Hematopoietic multipotent progenitor cell (in vitro differentiated cells): ENCODE measurements at regions not wholly inside any gene's neighbourhood (a gene's known extent, or its start where the extent isn't known, plus 50 kb on each side); places are given as distances from the start of the nearest gene placed in this dataset.
"Not testable (repeated sequence)": the region's sequence is repeated elsewhere in the genome, so short reads cannot be mapped to it uniquely, and the experiment has no call there.

ENCODE experiments used
- DNase-seq, 3 donors: peaks; one replicate each; pipeline ENCODE4 v3.0.0-alpha.2; 2011 to 2015; ENCODE audit warnings: low read depth in 2 of 3, low spot score in 2 of 3

DNA sequence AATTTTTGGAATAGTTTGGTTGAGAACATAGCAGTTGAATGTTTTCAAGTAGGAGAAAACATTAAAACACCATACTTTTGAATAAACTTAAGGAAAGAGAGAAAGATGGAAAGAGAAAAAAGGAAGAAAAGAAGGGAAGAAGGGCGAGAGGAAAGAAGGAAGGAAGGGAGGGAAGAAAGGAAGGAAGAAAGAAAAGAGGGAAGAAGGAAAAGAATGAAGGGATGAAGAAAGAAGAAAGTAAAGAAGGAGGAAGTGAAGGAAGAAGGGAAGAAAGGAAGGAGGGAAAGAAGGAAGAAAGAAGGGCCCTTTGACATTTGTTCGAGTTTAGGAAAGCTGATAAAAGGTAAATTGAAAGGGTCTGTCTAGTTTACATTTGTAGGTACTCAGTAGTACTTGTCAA, 482.7 kb downstream of the SIPA1L2 start:
- DNase-seq: no peak

GRCh38 chr1:232146514-232146913, 483.4 kb downstream of the SIPA1L2 start:
- no peak for DNase-seq

GRCh38 chr1:232145768-232146167, 484.2 kb downstream of the SIPA1L2 start:
- DNase-seq: no peak

DNA sequence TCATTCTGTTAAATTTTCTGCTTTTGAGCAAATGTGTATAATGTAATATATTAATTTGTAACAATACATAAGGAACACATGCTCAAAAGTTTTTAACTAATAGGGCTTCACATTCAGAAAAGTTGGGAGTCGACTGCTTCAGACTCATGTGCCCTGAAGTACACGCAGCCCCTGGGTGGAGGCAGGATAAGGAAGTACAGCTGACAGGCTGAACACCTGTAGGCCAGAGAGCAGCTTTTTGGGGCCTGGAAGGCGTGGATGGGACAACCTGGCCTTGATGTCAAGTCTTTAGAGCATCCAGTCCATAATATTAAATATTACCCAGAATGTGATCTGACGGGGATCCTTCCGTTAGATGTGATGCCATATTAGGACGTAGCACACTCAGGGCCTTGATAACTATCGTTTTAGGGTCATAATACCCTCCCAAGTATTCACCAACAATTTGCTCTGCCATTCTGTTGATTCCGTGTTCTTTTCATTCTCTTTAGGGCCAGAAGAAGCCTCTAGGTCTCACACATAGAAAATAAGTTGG, 485.2 kb downstream of the SIPA1L2 start:
- no peak for DNase-seq

- no peak for DNase-seq
Observed at GRCh38 chr1:232143315-232143886, 486.5 kb downstream of the SIPA1L2 start.

GRCh38 chr1:232142403-232143314, 487.3 kb downstream of the SIPA1L2 start:
- DNase-seq: no peak

GRCh38 chr1:232141167-232141448, 488.8 kb downstream of the SIPA1L2 start:
- not testable (repeated sequence) for DNase-seq

DNA sequence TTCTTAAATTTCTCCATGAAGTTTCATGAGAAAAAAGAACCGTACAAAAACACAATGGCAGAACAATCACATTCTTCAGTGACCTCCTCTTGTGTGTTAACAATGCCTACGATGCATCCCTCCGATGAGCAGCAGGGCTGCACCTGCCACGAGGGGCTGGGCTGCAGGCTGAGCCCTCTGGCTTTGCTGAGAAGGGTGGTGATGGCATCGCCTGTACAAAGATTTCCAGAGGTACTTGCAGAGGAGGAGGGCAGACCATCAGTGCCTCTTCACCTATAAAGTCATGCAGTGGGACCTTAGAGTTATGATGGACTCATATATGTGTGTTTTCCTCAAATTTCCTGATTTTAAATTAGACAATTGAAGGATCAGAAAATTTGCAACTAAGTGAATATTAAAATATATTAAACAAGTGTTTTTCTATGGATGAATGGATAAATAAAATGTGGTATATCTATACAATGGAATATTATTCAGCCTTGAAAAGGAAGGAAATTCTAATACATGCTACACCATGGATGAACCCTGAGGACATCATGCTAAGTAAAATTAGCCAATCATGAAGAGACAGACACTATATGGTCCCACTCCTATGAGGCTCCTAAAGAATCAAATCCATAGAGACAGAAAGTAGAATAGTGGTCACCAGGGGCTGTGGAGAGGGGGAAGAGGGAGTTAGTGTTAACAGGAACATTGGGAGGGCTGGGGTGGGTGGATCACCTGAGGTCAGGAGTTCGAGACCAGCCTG, 489.3 kb downstream of the SIPA1L2 start:
- DNase-seq: no peak

GRCh38 chr1:232139444-232139843, 490.5 kb downstream of the SIPA1L2 start:
- DNase-seq: no peak

DNA sequence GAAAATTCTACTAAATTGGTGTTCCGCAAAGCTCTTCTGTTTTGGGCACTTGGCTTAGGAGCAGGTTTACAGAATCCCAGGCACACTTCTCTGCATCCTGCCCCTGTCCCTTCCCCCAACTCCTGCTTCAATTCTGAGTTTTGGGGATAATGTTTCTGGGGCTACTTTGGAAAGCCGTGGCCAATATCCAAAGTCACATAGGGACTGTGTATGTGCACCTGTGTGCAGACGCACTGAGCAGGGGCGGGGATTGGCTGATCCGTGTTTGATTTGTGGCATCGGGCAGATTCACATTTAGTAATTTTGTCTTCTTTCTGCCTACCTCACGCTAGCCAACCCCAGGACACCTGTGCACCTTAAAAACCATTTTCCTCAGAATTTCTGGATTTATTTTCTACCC, 491.9 kb downstream of the SIPA1L2 start:
- no peak for DNase-seq

DNA sequence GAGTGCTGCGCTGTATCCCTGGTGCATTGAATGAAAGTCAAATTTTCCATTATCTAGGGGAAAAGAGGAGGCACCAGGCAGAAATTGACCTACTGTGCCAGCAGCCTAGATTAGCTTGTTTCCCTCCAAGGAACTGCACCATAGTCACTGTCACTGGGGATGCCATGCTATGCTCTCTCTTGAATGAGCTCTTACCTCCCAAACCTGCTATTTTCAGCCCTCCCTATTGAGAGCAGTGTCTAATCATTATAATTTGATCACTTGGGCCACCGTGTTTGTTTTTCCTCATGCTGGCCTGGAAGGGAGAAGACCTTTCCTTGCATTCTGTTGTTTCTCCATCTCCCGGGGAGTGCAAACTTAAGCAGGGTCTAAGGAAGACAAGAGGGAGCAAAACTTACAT, 492.9 kb downstream of the SIPA1L2 start:
- DNase-seq: no peak

- no peak for DNase-seq
Observed at GRCh38 chr1:232136136-232136535, 493.8 kb downstream of the SIPA1L2 start.

DNA sequence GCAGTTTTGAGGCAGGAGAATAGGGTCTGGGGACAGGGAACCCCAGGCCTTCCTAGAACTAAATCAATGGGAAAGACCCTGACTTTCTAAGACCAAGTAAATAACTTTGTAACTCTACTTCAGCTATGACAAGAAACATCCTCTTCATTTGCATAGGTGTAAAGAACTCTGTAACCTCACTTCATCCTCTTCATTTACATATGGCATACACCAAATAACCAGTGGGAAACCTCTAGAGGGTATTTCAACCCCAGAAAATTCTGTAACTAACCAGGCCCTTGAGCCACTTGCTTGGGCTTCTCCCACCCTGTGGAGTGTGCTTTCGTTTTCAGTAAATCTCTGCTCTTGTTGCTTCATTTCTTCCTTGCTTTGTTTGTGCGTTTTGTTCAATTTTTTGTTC, 495.6 kb downstream of the SIPA1L2 start:
- DNase-seq: no peak

DNA sequence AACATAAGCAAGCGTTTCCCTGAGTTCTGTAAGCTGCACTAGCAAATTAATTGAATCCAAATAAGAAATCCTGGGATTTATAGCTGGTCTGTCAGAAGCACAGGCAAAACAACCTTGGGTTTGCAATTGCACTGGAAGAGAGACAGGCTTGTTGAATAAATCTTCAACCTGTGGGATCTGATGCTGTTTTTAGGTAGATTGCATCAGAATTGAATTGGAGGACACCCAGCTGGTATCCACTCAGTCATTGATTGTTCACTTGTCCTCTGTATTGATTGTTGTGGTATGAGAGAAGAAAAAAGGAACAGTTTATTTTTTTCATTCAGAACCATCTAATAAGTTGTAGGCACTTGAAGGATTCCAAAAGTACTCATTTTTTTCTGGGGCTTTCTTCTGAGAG, 497.4 kb downstream of the SIPA1L2 start:
- no peak for DNase-seq

DNA sequence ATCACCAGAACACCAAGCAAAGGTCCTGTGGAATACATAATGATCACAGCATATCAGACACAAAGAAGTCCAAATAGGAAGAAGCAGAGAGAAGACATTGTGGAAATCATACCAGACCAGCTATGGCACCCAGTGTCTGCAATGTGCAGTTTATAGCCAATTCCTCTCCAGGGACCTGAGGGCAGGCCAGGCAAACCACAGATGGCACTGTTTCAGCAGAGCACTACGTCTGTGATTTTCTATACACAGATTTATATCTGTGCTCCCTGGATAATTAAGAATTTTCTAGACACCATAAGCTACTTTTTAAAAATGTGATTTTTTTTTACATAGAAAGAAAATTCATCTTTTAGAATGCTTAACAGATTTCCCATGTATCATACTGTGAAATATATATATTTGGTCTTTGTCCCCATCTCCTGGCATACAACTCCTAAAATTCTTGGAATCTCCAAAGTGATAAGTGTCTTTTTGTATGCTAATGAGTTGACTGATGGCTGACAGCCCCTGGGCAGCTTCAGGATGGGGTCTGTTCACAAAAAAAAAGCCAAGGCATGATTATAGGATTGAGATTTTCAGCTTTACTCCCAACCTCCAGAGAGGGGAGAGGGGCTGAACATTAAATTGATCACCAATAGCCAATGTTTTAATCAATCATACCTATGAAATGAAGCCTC, 498.1 kb downstream of the SIPA1L2 start:
- DNase-seq: no peak

GRCh38 chr1:232130815-232131480, 499.0 kb downstream of the SIPA1L2 start:
- no peak for DNase-seq

GRCh38 chr1:232127190-232127589, 500.6 kb downstream of the DISC1 start:
- DNase-seq: no peak

- no peak for DNase-seq
Observed at GRCh38 chr1:232123775-232124659, 497.4 kb downstream of the DISC1 start.

- not testable (repeated sequence) for DNase-seq
Observed at GRCh38 chr1:232117903-232118302, 491.3 kb downstream of the DISC1 start.
